GM23338 (cell line): ENCODE measurements at regions not wholly inside any gene's neighbourhood (a gene's known extent, or its start where the extent isn't known, plus 50 kb on each side); places are given as distances from the start of the nearest gene placed in this dataset.
"Not testable (repeated sequence)": the region's sequence is repeated elsewhere in the genome, so short reads cannot be mapped to it uniquely, and the experiment has no call there.

ENCODE experiments used
- EZH2 ChIP-seq: fragments of 200-600 bp; sonication (generic); IDR thresholded peaks from one replicate; pipeline ENCODE4 v1.8.0; 2017; ENCODE audit warnings: antibody characterized with exemption, mild to moderate bottlenecking, low read depth; ENCODE audit not compliant: unreplicated experiment
- POLR2AphosphoS5 ChIP-seq: IDR thresholded peaks from 2 replicates; pipeline ENCODE4 v1.6.1; 2016; ENCODE audit warnings: antibody characterized with exemption, low read depth
- TF ChIP-seq, protein P1 (sequence below), 2 experiments: fragments of 200-600 bp in 1 of 2; sonication (generic) in 1 of 2; conservative IDR thresholded peaks; 2 replicates each; pipeline versions ENCODE4 v1.5.1 to v1.6.1; 2016 to 2017; ENCODE audit warnings: antibody characterized with exemption in 2 of 2, low read depth in 2 of 2, mild to moderate bottlenecking in 2 of 2, moderate library complexity in 1 of 2

DNA sequence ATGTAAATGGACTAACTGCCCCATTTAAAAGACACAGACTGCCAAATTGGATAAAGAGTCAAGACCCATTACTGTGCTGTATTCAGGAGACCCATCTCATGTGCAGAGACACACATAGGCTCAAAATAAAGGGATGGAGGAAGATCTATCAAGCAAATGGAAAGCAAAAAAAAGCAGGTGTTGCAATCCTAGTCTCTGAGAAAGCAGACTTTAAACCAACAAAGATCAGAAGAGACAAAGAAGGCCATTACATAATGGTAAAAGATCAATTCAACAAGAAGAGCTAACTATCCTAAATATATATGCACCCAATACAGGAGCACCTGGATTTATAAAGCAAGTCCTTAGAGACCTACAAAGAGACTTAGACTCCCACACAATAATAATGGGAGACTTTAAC is 134.6 kb upstream of the STARD13 start:
- TF ChIP-seq, protein P1, sequence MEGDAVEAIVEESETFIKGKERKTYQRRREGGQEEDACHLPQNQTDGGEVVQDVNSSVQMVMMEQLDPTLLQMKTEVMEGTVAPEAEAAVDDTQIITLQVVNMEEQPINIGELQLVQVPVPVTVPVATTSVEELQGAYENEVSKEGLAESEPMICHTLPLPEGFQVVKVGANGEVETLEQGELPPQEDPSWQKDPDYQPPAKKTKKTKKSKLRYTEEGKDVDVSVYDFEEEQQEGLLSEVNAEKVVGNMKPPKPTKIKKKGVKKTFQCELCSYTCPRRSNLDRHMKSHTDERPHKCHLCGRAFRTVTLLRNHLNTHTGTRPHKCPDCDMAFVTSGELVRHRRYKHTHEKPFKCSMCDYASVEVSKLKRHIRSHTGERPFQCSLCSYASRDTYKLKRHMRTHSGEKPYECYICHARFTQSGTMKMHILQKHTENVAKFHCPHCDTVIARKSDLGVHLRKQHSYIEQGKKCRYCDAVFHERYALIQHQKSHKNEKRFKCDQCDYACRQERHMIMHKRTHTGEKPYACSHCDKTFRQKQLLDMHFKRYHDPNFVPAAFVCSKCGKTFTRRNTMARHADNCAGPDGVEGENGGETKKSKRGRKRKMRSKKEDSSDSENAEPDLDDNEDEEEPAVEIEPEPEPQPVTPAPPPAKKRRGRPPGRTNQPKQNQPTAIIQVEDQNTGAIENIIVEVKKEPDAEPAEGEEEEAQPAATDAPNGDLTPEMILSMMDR (conservative IDR thresholded peaks at IDR 0.05; ENCODE audit: low read depth in 2 of 2), result not testable (repeated sequence)
- not testable (repeated sequence) for TF ChIP-seq POLR2AphosphoS5, EZH2
